Keratinocyte (primary cell): ENCODE measurements at regions not wholly inside any gene's neighbourhood (a gene's known extent, or its start where the extent isn't known, plus 50 kb on each side); places are given as distances from the start of the nearest gene placed in this dataset.

Experiments used
- EZH2 ChIP-seq: IDR thresholded peaks from one replicate; pipeline ENCODE4 v1.6.1; 2012; ENCODE audit warnings: inconsistent platforms, mild to moderate bottlenecking, low read length, moderate library complexity
- TF ChIP-seq, protein P1 (sequence below), 3 experiments: IDR thresholded peaks in 1 of 3; conservative IDR thresholded peaks in 1 of 3; optimal IDR thresholded peaks in 1 of 3; 2 replicates in 2 of 3; 3 replicates in 1 of 3; pipeline versions ENCODE3 to v1.5.1; 2011; ENCODE audit warnings: low read length in 3 of 3, mild to moderate bottlenecking in 3 of 3, moderate library complexity in 2 of 3, control low read depth in 1 of 3, inconsistent platforms in 1 of 3; ENCODE audit not compliant: insufficient read depth in 2 of 3; ENCODE audit errors: extremely low read depth in 1 of 3

DNA sequence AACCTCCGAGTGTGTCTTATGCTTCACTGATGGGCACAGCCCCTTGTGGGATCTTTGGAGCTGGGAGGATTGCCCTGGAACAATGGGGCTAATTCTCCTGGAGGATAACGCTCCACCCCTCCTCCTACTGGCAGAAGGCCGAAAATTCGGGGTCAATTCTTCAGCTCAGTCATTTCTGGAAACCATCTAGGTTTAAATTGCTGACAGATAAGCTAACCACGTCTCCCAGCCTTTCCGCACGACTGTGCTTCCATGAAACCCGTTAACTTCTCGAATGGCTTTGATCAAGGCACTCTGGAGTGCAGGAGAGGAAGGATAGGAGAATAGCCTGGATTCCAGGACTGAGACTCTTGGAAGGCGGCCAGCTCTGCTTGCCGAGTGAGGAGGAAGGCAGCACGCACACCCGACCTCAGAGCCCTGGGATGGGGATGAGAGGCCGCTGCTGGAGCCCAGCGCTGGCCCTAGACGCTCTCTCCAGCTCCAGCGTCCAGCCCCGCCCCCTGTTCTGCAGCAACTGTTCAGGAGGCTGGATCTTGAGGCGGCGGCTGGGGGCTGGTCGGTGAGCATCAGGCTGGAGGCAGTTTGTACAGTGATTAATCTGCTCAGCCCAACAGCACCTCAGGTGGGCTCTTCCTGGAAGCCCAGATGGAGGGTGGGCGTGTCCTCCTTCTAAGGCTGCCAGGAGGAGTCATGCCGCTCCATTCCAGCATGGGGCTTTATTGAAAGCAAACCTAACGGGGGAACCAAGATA lies 176.7 kb upstream of the NCAM1 start:
- TF ChIP-seq, protein P1, sequence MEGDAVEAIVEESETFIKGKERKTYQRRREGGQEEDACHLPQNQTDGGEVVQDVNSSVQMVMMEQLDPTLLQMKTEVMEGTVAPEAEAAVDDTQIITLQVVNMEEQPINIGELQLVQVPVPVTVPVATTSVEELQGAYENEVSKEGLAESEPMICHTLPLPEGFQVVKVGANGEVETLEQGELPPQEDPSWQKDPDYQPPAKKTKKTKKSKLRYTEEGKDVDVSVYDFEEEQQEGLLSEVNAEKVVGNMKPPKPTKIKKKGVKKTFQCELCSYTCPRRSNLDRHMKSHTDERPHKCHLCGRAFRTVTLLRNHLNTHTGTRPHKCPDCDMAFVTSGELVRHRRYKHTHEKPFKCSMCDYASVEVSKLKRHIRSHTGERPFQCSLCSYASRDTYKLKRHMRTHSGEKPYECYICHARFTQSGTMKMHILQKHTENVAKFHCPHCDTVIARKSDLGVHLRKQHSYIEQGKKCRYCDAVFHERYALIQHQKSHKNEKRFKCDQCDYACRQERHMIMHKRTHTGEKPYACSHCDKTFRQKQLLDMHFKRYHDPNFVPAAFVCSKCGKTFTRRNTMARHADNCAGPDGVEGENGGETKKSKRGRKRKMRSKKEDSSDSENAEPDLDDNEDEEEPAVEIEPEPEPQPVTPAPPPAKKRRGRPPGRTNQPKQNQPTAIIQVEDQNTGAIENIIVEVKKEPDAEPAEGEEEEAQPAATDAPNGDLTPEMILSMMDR (optimal IDR thresholded peaks at IDR 0.05 in 1 of 3, IDR thresholded peaks at IDR 0.05 in 1 of 3, conservative IDR thresholded peaks at IDR 0.05 in 1 of 3; ENCODE audit: extremely low read depth in 1 of 3, insufficient read depth in 2 of 3, low read length in 3 of 3): no peak
- no peak for TF ChIP-seq EZH2
